Thoracic aorta (tissue), 2 donors: ENCODE measurements at regions not wholly inside any gene's neighbourhood (a gene's known extent, or its start where the extent isn't known, plus 50 kb on each side); places are given as distances from the start of the nearest gene placed in this dataset.

ENCODE experiments used
- ATAC-seq: fragments of 150-250 bp; one replicate; pipeline ENCODE4 v1.8.0; 2017; ENCODE audit warnings: low read depth; ENCODE audit not compliant: insufficient number of reproducible peaks, low FRiP score
- DNase-seq: peaks from one replicate; pipeline ENCODE4 v3.0.0-alpha.2; 2020; ENCODE audit warnings: low spot score
- H3K27ac ChIP-seq, 2 donors: fragments of 200-600 bp; sonication (generic); 1 replicate in 1 of 2; 2 replicates in 1 of 2; pipeline ENCODE4 v1.5.1; 2016; ENCODE audit warnings: mild to moderate bottlenecking in 2 of 2, moderate library complexity in 2 of 2
- H3K27me3 ChIP-seq: fragments of 200-600 bp; sonication (generic); replicated peaks from 2 replicates; pipeline ENCODE4 v1.6.0; 2016; ENCODE audit warnings: mild to moderate bottlenecking; ENCODE audit not compliant: insufficient read depth
- H3K36me3 ChIP-seq: fragments of 200-600 bp; sonication (generic); one replicate; pipeline ENCODE4 v1.5.1; 2016
- H3K4me1 ChIP-seq, 2 donors: fragments of 200-600 bp; sonication (generic); 1 replicate in 1 of 2; 2 replicates in 1 of 2; pipeline versions ENCODE4 v1.5.1 to v1.6.0; 2016; ENCODE audit warnings: low read depth in 2 of 2, mild to moderate bottlenecking in 1 of 2; ENCODE audit not compliant: control insufficient read depth in 1 of 2
- H3K4me3 ChIP-seq: fragments of 200-600 bp; sonication (generic); 2 replicates; pipeline ENCODE4 v1.5.1; 2016; ENCODE audit warnings: mild to moderate bottlenecking
- H3K9me3 ChIP-seq: fragments of 200-600 bp; sonication (generic); 2 replicates; pipeline ENCODE4 v1.5.1; 2016
- CTCF ChIP-seq: fragments of 200-600 bp; sonication (generic); IDR thresholded peaks from one replicate; pipeline ENCODE4 v1.5.1; 2019; ENCODE audit warnings: antibody characterized with exemption

GRCh38 chr5:15263942-15264341 lies 236.0 kb upstream of the FBXL7 start:
- H3K27ac ChIP-seq = no peak overlapping the region
- ATAC-seq (no peak), DNase-seq (no peak)
- H3K4me3 ChIP-seq = no peak overlapping the region
- H3K4me1 ChIP-seq = peaks cover 12 to 64% of the 10 kb centered on the region in 2 donors
- peaks cover 5% of the 10 kb centered on the region for H3K9me3 ChIP-seq
- H3K27me3 ChIP-seq = no peaks in the 10 kb centered on the region
- H3K36me3 ChIP-seq = no peaks in the 10 kb centered on the region
- no peak for TF ChIP-seq CTCF

- DNase-seq (no peak), ATAC-seq (no peak)
- Histone ChIP-seq H3K27ac (no peak overlapping the region), H3K4me3 (no peak overlapping the region), H3K36me3 (no peaks in the 10 kb centered on the region), H3K9me3 (peaks cover 5% of the 10 kb centered on the region), H3K27me3 (no peaks in the 10 kb centered on the region), H3K4me1 (peaks cover 10 to 59% of the 10 kb centered on the region in 2 donors)
- no peak for TF ChIP-seq CTCF
These were observed 236.6 kb upstream of the FBXL7 start for GRCh38 chr5:15263406-15263805.

- H3K4me1 ChIP-seq = peaks cover 12 to 43% of the 10 kb centered on the region in 2 donors
- DNase-seq (no peak), ATAC-seq (peak; percentile 73)
- TF ChIP-seq CTCF = no peak
- no peaks in the 10 kb centered on the region for H3K36me3 ChIP-seq
- no peaks in the 10 kb centered on the region for H3K27me3 ChIP-seq
- no peaks in the 10 kb centered on the region for H3K9me3 ChIP-seq
- peak overlapping the region; percentile 41 for H3K4me3 ChIP-seq
- peak overlapping the region; percentile 65 to 71 for H3K27ac ChIP-seq
These were observed 238.5 kb upstream of the FBXL7 start for GRCh38 chr5:15261269-15261995.

- no peaks in the 10 kb centered on the region for H3K9me3 ChIP-seq
- DNase-seq (no peak), ATAC-seq (no peak)
- peak overlapping the region; percentile 41 for H3K4me3 ChIP-seq
- no peaks in the 10 kb centered on the region for H3K36me3 ChIP-seq
- H3K27me3 ChIP-seq = no peaks in the 10 kb centered on the region
- peaks cover 15 to 48% of the 10 kb centered on the region in 2 donors for H3K4me1 ChIP-seq
- no peak for TF ChIP-seq CTCF
- peak overlapping the region; percentile 65 to 71 for H3K27ac ChIP-seq
These were observed 239.4 kb upstream of the FBXL7 start for GRCh38 chr5:15260356-15261268.

GRCh38 chr5:15256485-15256884 lies 243.5 kb upstream of the FBXL7 start:
- ATAC-seq = no peak
- Histone ChIP-seq H3K27me3 (no peaks in the 10 kb centered on the region), H3K27ac (no peak overlapping the region), H3K4me1 (peaks cover 11 to 35% of the 10 kb centered on the region in 2 donors), H3K36me3 (no peaks in the 10 kb centered on the region), H3K4me3 (no peak overlapping the region), H3K9me3 (no peaks in the 10 kb centered on the region)
- DNase-seq = no peak
- no peak for TF ChIP-seq CTCF
